Right atrium auricular region (tissue), 2 donors: ENCODE measurements at regions not wholly inside any gene's neighbourhood (a gene's known extent, or its start where the extent isn't known, plus 50 kb on each side); places are given as distances from the start of the nearest gene placed in this dataset.
"Not testable (repeated sequence)": the region's sequence is repeated elsewhere in the genome, so short reads cannot be mapped to it uniquely, and the experiment has no call there.

Experiments used
- DNase-seq: peaks from one replicate; pipeline ENCODE4 v3.0.0-alpha.2; 2019; ENCODE audit warnings: low spot score
- H3K27ac ChIP-seq, 2 donors: fragments of 200-600 bp; sonication (generic); 1 replicate in 1 of 2; 2 replicates in 1 of 2; pipeline ENCODE4 v1.5.1; 2016 to 2019
- H3K27me3 ChIP-seq, 2 donors: fragments of 200-600 bp; sonication (generic); one replicate each; pipeline versions ENCODE4 v1.5.1 to v1.6.0; 2017 to 2019
- H3K36me3 ChIP-seq: fragments of 200-600 bp; sonication (generic); one replicate; pipeline ENCODE4 v1.5.1; 2016
- H3K4me1 ChIP-seq, 2 donors: fragments of 200-600 bp; sonication (generic); one replicate each; pipeline versions ENCODE4 v1.5.1 to v1.6.0; 2017 to 2019
- H3K4me3 ChIP-seq, 2 donors: fragments of 200-600 bp; sonication (generic); 1 replicate in 1 of 2; 2 replicates in 1 of 2; pipeline ENCODE4 v1.5.1; 2017 to 2019; ENCODE audit warnings: mild to moderate bottlenecking in 1 of 2, moderate library complexity in 1 of 2
- H3K9me3 ChIP-seq, 2 donors: fragments of 200-600 bp; sonication (generic); one replicate each; pipeline ENCODE4 v1.5.1; 2019
- TF ChIP-seq, protein P1 (sequence below), 2 donors: fragments of 200-600 bp; sonication (generic); IDR thresholded peaks; one replicate each; pipeline ENCODE4 v1.5.1; 2019; ENCODE audit warnings: antibody characterized with exemption in 2 of 2

DNA sequence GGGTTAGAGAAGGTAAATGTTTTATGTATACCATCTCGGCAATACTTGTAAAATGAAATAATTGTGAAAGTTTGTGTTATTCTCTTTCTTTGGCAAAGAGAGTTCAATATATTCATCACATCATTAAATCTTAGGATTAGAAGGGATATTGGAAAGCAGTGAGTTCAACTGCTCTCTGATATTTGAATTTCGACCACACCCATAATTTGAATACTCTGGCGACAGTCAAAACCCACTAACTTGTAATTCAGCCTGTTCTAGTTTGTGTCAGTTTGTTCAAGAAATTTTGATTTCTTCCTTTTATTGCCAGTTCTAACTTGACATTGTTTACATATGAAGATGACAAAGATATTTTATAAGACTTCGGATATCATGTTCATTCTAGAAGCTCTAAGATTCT, 1380.5 kb upstream of the CDH8 start:
- Histone ChIP-seq H3K4me3 (no peak overlapping the region), H3K27ac (no peak overlapping the region), H3K9me3 (no peaks in the 10 kb centered on the region), H3K4me1 (no peaks in the 10 kb centered on the region), H3K36me3 (no peaks in the 10 kb centered on the region), H3K27me3 (no peaks in the 10 kb centered on the region)
- TF ChIP-seq, protein P1, sequence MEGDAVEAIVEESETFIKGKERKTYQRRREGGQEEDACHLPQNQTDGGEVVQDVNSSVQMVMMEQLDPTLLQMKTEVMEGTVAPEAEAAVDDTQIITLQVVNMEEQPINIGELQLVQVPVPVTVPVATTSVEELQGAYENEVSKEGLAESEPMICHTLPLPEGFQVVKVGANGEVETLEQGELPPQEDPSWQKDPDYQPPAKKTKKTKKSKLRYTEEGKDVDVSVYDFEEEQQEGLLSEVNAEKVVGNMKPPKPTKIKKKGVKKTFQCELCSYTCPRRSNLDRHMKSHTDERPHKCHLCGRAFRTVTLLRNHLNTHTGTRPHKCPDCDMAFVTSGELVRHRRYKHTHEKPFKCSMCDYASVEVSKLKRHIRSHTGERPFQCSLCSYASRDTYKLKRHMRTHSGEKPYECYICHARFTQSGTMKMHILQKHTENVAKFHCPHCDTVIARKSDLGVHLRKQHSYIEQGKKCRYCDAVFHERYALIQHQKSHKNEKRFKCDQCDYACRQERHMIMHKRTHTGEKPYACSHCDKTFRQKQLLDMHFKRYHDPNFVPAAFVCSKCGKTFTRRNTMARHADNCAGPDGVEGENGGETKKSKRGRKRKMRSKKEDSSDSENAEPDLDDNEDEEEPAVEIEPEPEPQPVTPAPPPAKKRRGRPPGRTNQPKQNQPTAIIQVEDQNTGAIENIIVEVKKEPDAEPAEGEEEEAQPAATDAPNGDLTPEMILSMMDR (IDR thresholded peaks at IDR 0.05), result no peak
- DNase-seq, result no peak

DNA sequence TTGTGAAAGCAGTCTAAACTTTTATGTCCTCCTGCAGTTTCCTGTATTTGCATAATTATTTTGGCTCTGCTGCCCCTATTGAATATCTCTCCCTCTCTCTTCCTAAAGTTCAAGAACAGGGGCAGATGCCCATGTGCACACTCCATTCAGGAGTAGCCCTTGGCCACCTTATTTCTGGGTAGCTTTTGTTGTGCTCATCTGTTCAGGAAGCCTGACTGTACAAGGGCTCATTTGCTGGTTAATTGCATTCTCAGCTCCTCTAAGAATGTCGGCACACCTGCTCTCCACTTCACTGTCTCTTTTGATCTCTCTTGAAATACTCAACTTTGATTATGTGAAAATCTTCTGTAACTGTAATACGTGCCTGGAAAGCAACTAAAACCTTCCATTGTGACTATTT, 1378.8 kb upstream of the CDH8 start:
- no peak for DNase-seq
- Histone ChIP-seq H3K9me3 (no peaks in the 10 kb centered on the region), H3K4me1 (no peaks in the 10 kb centered on the region), H3K27ac (no peak overlapping the region), H3K4me3 (no peak overlapping the region), H3K27me3 (no peaks in the 10 kb centered on the region), H3K36me3 (no peaks in the 10 kb centered on the region)
- TF ChIP-seq, protein P1 (IDR thresholded peaks at IDR 0.05), result no peak

DNA sequence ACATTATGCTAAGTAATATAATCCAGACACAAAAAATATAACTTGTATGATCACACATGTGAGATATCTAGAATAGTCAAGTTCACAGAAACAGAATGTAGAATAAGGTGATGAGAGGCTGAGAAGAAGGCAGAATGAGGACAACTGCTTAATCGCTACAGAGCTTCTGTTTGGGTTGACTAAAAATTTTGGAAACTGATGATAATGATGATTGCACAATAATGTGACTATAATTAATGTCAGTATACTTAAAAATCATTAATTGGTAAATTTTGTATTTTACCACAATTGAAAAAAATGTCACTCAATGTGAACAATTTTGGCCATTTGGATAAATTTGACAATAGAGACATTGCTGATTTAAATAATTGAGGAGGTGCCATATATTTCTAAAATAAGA, 1374.4 kb upstream of the CDH8 start:
- Histone ChIP-seq H3K36me3 (no peaks in the 10 kb centered on the region), H3K4me1 (no peaks in the 10 kb centered on the region)
- TF ChIP-seq, protein P1 (IDR thresholded peaks at IDR 0.05), result no peak

DNA sequence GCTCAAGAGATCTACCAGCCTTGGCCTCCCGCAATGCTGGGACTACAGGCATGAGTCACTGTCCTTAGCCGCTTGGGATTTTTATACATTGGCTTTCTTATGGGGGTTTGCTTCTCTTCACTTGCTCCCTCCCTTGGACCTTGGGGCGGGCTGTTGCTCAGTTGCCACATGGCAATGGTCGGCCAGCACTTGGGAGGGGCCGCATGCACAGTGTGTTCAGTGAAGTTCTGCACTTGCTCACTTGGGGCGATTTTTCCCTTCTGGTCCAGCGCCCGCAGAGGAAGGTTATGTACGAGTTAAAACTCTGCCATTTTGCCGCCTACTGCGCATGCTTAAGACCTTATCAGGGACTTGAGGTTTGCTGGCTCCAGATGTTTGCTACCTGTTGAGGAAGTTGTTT, 1367.6 kb upstream of the CDH8 start:
- Histone ChIP-seq H3K9me3 (peaks cover 0 to 6% of the 10 kb centered on the region in 2 donors), H3K4me1 (no peaks in the 10 kb centered on the region), H3K36me3 (no peaks in the 10 kb centered on the region), H3K4me3 (no peak overlapping the region), H3K27me3 (no peaks in the 10 kb centered on the region), H3K27ac (no peak overlapping the region)
- no peak for DNase-seq
- TF ChIP-seq, protein P1 (IDR thresholded peaks at IDR 0.05), result no peak

More for the DNA sequence above, 1374.4 kb upstream of the CDH8 start:
- no peak for DNase-seq
- Histone ChIP-seq H3K27me3 (no peaks in the 10 kb centered on the region), H3K27ac (no peak overlapping the region), H3K9me3 (peaks cover 0 to 6% of the 10 kb centered on the region in 2 donors), H3K4me3 (no peak overlapping the region)

DNA sequence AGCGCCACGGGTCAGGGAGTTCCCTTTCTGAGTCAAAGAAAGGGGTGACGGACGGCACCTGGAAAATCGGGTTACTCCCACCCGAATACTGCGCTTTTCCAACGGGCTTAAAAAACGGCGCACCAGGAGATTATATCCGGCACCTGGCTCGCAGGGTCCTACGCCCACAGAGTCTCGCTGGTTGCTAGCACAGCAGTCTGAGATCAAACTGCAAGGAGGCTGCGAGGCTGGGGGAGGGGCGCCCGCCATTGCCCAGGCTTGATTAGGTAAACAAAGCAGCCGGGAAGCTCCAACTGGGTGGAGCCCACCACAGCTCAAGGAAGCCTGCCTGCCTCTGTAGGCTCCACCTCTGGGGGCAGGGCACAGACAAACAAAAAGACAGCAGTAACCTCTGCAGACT, 1352.0 kb upstream of the CDH8 start:
- H3K27me3 ChIP-seq, H3K4me3 ChIP-seq, H3K9me3 ChIP-seq, DNase-seq, H3K4me1 ChIP-seq, H3K27ac ChIP-seq, H3K36me3 ChIP-seq: not testable (repeated sequence)

DNA sequence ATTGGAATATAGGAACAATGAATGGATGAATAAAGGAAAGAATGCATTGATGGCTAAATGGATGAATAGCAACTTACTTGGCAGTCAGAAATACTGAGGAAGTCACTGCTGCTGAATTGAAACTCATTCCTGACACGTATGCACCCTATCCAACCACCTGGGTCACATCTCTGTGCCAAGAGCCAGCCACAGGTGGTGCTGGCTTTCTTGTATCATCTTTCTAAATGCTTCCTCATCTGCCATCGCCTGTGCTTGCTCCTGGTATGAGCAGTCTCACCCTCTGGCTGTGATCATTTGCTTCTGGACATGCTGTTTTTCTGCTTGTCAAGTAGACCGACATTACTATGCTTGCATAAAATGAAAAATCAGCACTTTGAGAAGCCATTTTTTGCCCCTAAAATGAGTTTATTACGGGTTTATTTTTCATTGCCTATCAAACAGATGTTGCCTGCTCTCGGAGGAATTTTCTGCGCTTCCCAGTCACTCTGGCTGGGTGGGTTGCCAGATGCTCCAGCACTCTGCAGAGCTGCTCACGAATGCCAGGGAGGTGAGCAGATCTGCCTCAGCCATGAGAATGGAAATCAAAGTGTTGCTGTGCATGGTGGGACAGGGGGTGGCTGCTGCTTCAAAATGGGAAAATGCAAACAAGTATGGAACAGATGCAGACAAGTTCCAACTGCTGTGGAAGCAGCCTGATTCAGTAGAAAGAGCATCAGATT, 1349.6 kb upstream of the CDH8 start:
- Histone ChIP-seq H3K4me3 (no peak overlapping the region), H3K4me1 (no peaks in the 10 kb centered on the region), H3K27me3 (no peaks in the 10 kb centered on the region), H3K27ac (no peak overlapping the region), H3K9me3 (no peaks in the 10 kb centered on the region), H3K36me3 (no peaks in the 10 kb centered on the region)
- TF ChIP-seq, protein P1 (IDR thresholded peaks at IDR 0.05), result no peak
- no peak for DNase-seq
